NOMO-1 treated with dmso at 0.1 percent for 144 hours (cell line): ENCODE measurements at regions not wholly inside any gene's neighbourhood (a gene's known extent, or its start where the extent isn't known, plus 50 kb on each side); places are given as distances from the start of the nearest gene placed in this dataset.

Experiments used
- DNase-seq: peaks from one replicate; lab custom pipeline; 2025; ENCODE audit not compliant: unreplicated experiment; lab: John Stamatoyannopoulos, UW

GRCh38 chr20:57794600-57795341 is 85.0 kb upstream of the PMEPA1 start:
- no peak for DNase-seq

GRCh38 chr20:57794036-57794435 is 84.2 kb upstream of the PMEPA1 start:
- DNase-seq, result no peak

- DNase-seq, result no peak
Measured at GRCh38 chr20:57793421-57793820, 83.6 kb upstream of the PMEPA1 start.

- DNase-seq, result no peak
Measured at GRCh38 chr20:57792386-57793080, 82.7 kb upstream of the PMEPA1 start.

- no peak for DNase-seq
Measured at GRCh38 chr20:57791966-57792365, 82.2 kb upstream of the PMEPA1 start.

- no peak for DNase-seq
Measured at GRCh38 chr20:57791178-57791962, 81.6 kb upstream of the PMEPA1 start.

- no peak for DNase-seq
Measured at GRCh38 chr20:57790176-57790575, 80.4 kb upstream of the PMEPA1 start.

GRCh38 chr20:57788936-57789613 is 79.3 kb upstream of the PMEPA1 start:
- DNase-seq, result no peak

- no peak for DNase-seq
Measured at GRCh38 chr20:57787990-57788781, 78.4 kb upstream of the PMEPA1 start.

- no peak for DNase-seq
Measured at GRCh38 chr20:57787151-57787989, 77.6 kb upstream of the PMEPA1 start.

GRCh38 chr20:57786304-57786932 is 76.6 kb upstream of the PMEPA1 start:
- DNase-seq, result no peak

GRCh38 chr20:57785720-57786119 is 75.9 kb upstream of the PMEPA1 start:
- DNase-seq, result no peak

- no peak for DNase-seq
Measured at GRCh38 chr20:57785061-57785460, 75.2 kb upstream of the PMEPA1 start.

- no peak for DNase-seq
Measured at GRCh38 chr20:57783956-57784837, 74.4 kb upstream of the PMEPA1 start.

- DNase-seq, result no peak
Measured at GRCh38 chr20:57783196-57783595, 73.4 kb upstream of the PMEPA1 start.

- no peak for DNase-seq
Measured at GRCh38 chr20:57782631-57783041, 72.8 kb upstream of the PMEPA1 start.

- no peak for DNase-seq
Measured at GRCh38 chr20:57781901-57782300, 72.1 kb upstream of the PMEPA1 start.

- DNase-seq, result no peak
Measured at GRCh38 chr20:57780906-57781305, 71.1 kb upstream of the PMEPA1 start.
